HG03432 (cell line): ENCODE measurements at regions not wholly inside any gene's neighbourhood (a gene's known extent, or its start where the extent isn't known, plus 50 kb on each side); places are given as distances from the start of the nearest gene placed in this dataset.
"Not testable (repeated sequence)": the region's sequence is repeated elsewhere in the genome, so short reads cannot be mapped to it uniquely, and the experiment has no call there.

Experiments used
- ATAC-seq: cut with Tn5 transposase; IDR thresholded peaks from one replicate; pipeline ENCODE4 v1.9.1; 2021; ENCODE audit warnings: mild to moderate bottlenecking, moderate library complexity; ENCODE audit not compliant: unreplicated experiment

DNA sequence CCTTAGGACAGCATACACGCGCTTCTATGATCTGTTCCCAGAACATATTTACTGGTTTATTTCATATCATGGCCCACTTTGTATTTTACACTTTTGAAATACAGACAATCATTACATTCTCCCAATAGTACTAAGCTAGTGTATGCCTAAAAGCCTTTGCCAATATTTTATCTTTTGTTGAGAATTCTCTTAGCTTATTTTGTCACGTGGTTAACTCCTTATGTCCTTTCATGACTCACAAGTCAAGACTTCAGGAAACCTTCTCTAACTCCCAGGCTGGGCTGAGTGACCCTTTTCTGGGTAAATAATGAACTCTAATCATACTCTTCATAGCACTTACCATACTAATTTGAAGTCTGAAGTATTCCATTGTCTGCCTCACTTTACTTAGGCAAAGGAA, 444.8 kb downstream of the ZNF33B start:
- ATAC-seq = not testable (repeated sequence)

DNA sequence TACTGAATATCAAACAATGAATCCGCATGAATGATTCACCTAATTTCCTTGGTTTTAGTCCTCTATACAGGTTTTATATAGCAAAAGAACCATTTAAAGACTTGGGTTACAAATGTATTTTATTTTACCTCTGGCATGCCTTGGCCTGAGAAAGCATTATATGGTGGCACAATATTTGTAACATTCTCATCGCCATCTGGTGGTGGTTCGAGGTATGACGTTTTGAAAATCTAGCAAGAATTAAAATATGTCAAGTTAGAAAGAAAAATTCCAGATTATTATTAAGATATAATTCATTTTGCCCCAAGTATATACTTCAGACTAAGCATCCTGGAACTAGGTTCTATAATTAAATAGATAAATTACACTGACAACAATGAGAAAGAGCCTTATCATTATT, 445.9 kb downstream of the ZNF33B start:
- ATAC-seq = not testable (repeated sequence)

DNA sequence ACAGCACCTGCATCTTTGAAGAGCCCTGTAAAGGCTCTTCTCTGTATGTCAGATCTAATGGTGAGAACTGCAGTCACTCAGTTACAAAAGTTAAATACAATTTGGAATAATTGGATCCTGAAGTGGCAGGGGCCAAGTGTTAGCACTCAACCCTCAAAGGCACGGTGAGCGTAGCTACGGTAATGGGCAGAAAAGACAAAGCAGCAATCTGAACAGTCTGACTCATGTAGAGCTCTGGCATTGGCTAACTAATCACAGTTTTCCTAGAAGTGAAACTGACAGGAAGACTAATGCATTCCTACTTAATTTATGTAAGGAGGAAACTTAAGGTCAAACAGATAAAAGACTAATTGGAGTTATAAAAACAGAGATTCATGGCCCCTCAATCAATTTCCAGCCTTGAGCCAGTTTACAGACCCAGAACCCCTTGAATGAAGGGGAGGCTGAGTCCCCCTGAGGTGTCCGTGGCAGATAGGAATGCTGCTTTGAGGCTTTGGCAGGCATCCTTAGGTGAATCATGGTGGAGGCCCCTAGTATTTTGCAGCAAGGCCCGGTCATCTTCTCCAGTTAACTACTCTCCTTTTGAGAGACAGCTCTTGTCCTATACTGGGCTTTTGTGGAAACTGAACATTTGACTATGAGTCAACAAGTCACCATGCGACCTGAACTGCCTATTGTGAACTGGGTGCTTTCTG, 450.7 kb downstream of the ZNF33B start:
- ATAC-seq = not testable (repeated sequence)

DNA sequence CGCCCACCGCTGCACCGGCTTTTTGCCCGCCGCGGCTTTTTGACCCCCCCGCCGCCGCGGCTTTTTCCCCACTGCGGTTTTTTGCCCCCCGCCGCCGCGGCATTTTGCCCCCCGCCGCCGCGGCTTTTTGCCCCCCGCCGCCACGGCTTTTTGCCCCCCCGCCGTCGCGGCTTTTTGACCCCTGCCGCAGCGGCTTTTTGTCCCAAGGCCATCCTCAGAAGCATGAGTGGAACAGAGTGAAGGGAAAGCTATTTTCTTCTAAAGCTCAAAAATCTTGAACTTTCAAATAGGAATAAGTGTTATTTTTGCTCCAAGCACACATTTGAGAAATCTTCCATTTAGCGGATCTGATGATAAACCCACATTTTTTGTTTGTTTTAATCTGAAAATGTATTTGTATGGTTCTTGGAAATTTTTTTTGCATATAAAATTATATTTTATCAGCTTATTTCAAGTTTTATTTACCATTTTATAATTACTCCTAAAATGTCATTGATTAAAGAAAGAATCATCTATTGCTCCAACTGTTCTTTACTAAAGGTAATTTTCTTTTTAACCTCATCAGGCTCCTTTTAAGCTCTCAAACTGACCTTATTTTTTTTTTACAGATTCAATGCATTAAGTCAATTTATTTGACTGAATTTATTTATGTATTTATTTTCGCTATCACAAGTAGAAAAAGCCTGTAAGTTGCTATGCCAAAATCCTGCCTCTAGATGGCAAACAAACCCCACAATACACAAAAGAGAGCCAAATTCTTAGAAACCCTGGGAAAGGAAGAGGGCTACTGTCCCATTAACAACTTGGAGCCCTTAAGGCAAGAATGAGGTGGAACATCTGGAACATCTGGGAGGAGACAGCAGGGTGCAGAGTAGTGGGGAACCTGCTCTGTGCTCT, 460.3 kb downstream of the ZNF33B start:
- not testable (repeated sequence) for ATAC-seq

DNA sequence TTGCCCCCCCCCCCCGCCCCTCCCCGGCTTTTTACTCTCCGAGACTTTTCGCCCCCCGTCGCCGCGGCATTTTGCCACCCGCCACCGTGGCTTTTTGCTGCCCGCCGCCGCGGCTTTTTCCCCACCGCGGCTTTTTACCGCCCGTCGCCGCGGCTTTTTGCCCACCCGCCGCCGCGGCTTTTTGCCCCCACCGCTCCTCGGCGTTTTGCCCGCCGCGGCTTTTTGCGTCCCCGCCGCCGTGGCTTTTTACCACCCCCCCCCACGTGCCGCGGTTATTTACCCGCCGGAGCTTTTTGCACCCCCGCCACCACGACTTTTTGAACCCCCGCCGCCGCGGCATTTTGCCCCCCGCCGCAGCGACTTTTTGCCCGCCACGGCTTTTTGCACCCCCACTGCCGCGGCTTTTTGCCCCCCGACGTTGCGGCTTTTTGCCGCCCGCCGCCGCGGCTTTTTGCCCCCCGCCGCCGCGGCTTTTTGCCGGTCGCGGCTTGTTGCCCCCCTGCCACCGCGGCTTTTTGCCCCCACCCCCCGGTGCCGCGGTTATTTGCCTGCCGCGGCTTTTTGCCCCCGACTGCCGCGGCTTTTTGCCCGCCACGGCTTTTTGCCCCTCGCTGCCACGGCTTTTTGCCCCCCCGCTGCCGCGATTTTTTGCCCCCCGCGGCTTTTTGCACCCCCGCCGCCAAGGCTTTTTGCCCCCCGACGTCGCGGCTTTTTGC, 461.1 kb downstream of the ZNF33B start:
- ATAC-seq = no peak

DNA sequence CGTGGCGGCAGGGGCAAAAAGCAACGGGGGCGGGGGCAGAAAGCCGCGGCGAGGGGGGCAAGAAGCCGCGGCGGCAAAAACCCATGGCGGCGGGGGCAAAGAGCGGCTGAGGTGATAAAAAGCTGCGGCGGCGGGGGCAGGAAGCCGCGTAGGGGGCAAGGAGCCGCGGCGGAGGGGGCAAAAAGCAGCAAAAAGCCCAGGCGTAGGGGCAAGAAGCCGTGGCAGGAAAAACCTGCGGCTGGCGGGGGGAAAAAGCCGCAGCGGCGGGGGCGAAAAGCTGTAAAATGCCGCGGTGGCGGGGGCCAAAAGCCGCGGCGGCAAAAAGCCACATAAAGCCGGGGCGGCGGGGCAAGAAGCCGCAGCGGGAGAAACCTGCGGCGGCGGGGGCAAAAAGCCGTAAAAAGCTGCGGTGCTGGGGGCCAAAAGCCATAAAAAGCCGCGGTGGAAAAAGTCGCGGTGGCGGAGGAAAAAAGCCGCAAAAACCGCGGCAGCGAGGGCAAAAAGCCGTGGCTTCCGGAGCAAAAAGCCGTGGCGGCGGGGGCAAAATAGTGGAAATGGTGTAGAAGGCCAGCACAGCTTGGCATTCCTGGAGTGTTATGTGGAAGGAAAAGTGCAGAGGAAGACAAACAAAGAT, 487.8 kb downstream of the ZNF33B start:
- no peak for ATAC-seq

DNA sequence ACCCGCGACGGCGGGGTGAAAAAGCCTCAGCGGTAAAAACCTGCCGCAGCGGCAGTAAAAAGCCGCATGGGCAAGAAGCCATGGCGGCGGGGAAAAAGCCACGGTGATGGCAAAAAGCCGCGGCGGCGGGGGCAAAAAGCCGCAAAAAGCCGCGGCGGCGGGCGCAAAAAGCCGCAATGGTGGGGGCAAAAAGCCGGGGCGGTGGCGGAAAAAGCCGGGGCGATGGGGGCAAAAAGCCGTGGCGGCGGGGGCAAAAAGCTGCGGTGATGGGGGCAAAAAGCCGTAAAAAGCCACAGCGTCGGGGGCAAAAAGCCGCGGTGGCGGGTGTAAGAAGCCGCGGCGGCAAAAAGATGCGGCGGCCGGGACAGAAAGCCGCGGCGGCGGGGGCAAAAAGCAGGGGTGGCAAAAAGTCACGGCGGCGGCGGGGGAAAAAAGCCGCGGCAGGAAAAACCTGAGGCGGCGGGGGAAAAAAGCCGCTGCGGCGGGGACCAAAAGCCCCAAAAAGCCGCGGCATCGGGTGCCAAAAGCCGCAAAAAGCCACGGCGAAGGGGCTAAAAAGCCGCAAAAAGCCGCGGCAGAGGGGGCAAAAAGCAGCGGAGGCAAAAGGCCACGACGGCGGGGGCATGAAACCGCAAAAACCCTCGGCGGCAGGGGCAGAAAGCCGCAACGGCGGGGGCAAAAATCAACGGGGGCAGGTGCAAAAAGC, 488.5 kb downstream of the ZNF33B start:
- no peak for ATAC-seq

DNA sequence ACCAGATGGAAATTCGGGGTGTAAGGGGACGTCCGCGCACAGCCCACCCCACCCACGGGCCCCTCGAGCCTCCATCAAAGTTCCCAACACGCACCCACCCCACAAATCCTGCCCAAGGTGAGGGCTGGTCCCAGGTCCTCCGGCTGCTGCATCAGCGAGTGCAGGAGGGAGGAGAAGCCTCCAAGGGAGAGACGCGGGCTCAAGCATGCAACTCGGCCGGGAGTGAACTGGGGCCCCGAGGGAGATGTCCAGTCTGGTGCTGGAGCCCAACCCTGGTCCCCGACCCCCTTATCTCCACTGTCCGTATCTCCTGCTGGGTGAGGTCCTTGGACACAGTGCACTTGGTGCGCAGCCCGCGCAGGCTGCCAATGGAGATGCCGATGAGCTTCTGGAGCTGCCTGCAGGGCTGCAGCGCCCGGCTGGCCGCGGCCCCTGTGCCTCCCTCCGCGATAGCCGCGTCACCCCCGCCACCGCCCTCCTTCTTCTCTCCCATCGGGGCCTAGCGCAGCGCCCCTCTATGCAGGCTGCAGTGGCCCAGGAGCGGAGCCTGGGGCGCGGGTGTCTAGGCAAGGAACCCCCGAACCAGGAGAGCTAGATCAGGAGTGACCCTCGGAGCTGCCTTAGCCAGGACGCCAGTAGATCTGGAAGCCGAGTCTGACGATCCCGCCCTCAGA, 489.2 kb downstream of the ZNF33B start:
- no peak for ATAC-seq

DNA sequence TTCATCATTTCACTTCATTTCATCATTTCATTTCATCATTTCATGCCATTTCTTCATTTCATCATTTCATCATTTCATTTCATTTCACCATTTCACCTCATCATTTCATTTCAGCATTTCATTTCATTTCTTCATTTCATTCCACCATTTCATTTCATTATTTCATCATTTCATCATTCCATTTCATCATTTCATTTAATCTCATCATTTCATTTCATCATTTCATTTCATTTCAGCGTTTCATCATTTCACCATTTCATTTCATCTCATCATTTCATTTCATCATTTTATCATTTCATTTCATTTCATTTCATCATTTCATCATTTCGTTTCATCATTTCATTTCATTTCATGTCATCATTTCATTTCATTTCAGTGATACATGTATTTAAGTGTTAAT, 492.2 kb downstream of the ZNF33B start:
- not testable (repeated sequence) for ATAC-seq

DNA sequence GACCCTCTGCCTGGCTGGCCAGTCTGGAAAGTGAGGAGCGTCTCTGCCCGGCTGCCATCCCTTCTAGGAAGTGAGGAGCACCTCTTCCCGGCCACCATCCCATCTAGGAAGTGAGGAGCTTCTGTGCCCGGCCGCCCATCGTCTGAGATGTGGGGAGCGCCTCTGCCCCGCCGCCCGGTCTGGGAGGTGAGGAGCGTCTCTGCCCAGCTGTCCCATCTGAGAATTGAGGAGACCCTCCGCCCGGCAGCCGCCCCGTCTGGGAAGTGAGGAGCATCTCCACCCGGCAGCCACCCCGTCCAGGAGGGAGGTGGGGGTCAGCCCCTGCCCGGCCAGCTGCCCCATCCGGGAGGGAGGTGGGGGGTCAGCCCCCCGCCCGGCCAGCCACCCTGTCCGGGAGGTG, 500.3 kb downstream of the ZNF33B start:
- not testable (repeated sequence) for ATAC-seq

DNA sequence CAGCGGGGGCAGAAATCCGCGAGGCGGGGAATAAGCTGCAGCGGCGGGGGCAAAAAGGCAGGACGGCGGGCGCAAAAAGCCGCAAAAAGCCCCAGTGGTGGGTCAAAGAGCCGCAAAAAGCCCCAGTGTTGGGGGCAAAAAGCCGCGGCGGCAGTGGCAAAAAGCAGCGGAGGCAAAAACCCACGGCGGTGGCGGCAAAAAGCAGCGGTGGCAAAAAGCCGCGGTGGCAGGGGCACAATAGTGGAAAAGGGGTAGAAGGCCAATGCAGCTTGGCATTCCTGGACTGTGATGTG, 525.3 kb downstream of the ZNF33B start:
- ATAC-seq = no peak

DNA sequence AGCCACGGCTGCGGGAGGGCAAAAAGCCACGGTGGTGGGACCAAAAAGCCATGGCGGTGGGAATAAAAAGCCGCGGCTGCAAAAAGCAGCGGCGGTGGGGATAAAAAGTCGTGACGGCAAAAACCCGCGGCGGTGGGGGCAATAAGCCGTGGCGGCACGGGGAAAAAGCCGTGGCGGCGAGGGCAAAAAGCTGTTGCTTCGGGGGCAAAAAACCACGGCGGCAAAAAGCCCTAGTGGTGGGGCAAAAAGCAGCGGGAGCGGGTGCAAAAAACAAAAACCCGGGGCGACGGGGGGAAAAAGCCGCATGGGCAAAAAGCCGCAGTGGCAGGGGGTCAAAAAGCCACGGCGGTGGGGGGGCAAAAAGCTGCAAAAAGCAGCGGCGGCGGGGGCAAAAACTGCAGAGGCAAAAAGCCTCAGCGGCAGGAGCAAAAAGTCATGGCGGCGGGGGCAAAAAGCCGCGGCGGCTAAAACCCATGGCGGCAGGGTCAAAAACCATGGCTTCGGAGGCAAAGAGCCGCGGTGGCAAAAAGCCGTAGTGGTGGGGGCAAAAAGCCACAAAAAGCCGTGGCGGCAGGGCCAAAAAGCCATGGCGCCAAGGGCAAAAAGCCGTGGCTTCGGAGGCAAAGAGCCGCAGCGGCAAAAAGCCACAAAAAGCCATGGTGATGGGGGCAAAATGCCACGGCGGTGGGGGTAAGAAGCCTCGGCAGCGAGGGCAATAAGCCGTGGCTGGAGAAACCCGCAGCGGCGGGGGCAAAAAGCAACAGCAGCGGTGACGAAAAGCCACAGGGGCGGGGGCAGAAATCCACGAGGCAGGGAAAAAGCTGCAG, 525.8 kb downstream of the ZNF33B start:
- no peak for ATAC-seq

DNA sequence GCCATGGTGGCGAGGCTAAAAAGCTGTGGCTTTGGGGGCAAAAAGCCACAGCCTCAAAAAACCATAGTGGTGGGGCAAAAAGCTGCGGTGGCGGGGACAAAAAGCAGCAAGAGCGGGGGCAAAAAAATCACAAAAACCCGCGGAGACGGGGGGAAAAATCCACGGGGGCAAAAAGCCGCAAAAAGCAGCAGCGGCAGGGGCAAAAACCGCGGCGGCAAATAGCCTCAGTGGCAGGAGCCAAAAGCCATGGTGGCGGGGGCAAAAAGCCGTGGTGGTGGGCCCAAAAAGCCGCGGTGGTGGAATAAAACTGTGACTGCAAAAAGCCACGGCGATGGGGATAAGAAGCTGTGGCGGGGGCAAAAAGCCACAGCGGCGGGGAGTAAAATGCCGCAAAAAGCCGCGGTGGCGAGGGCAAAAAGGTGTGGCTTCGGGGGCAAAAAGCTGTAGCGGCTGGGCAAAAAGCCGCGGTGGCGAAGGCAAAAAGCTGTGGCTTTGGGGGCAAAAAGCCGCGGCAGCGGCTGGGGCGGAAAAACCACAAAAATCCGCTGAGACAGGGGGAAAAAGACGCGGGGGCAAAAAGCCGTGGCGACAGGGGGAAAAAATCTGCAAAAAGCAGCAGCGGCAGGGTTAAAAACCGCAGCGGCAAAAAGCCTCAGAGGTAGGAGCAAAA, 526.6 kb downstream of the ZNF33B start:
- no peak for ATAC-seq

DNA sequence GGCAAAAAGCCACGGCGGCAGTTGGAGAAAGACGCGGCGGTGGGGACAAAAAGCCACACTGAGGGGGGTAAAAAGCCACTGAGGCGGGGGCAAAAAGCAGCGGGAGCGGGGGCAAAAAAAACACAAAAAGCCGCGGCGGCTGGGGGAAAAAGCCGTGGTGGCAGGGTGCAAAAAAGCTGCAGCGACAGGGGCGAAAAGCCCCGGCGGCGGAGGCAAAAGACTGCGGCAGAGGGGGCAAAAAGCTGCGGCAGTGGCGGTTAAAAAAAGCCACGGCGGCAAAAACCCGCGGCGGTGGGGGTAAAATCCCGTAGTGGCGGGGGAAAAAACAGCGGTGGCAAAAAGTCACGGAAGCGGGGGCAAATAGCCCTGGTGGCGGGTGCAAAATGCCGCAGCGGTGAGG, 527.3 kb downstream of the ZNF33B start:
- no peak for ATAC-seq
